HFFc6 (cell line): ENCODE measurements at regions not wholly inside any gene's neighbourhood (a gene's known extent, or its start where the extent isn't known, plus 50 kb on each side); places are given as distances from the start of the nearest gene placed in this dataset.

ENCODE experiments used
- DNase-seq: peaks from one replicate; pipeline ENCODE4 v3.0.0-alpha.2; 2018
- H3K27ac Mint-ChIP-seq: 2 replicates; pipeline ENCODE4 v1.8.0; 2020; ENCODE audit warnings: mild to moderate bottlenecking, mixed read lengths
- H3K27me3 Mint-ChIP-seq: 2 replicates; pipeline ENCODE4 v1.8.0; 2021; ENCODE audit warnings: mild to moderate bottlenecking, moderate library complexity, mixed read lengths; ENCODE audit not compliant: insufficient read depth
- H3K36me3 Mint-ChIP-seq: 2 replicates; pipeline ENCODE4 v1.8.0; 2021; ENCODE audit warnings: low read depth, mixed read lengths
- H3K4me1 Mint-ChIP-seq: 2 replicates; pipeline ENCODE4 v1.8.0; 2020; ENCODE audit warnings: low read depth, mixed read lengths
- H3K4me3 Mint-ChIP-seq: 2 replicates; pipeline ENCODE4 v1.8.0; 2020; ENCODE audit warnings: mild to moderate bottlenecking, moderate library complexity, mixed read lengths
- H3K9me3 Mint-ChIP-seq: 2 replicates; pipeline ENCODE4 v1.8.0; 2020; ENCODE audit warnings: mild to moderate bottlenecking, mixed read lengths
- CTCF ChIP-seq: fragments of 200-600 bp; sonication (generic); IDR thresholded peaks from 2 replicates; pipeline ENCODE4 v1.5.0; 2021; ENCODE audit warnings: antibody characterized with exemption, mild to moderate bottlenecking

GRCh38 chr2:235378246-235378645 lies 115.6 kb upstream of the AGAP1 start:
- Mint-ChIP-seq H3K27me3 (peaks cover 8% of the 10 kb centered on the region), H3K9me3 (peaks cover 15% of the 10 kb centered on the region), H3K27ac (no peak overlapping the region), H3K4me1 (no peaks in the 10 kb centered on the region), H3K36me3 (no peaks in the 10 kb centered on the region; the same call in 1 of the 2 replicates), H3K4me3 (no peak overlapping the region)
- no peak for DNase-seq
- TF ChIP-seq CTCF, result no peak

- no peak for TF ChIP-seq CTCF
- DNase-seq, result no peak
- Mint-ChIP-seq H3K4me1 (no peaks in the 10 kb centered on the region), H3K27me3 (peaks cover 10% of the 10 kb centered on the region), H3K27ac (no peak overlapping the region), H3K36me3 (no peaks in the 10 kb centered on the region; the same call in 1 of the 2 replicates), H3K4me3 (no peak overlapping the region), H3K9me3 (peaks cover 20% of the 10 kb centered on the region)
These were observed 114.9 kb upstream of the AGAP1 start for GRCh38 chr2:235378944-235379343.

GRCh38 chr2:235381261-235381912 lies 112.5 kb upstream of the AGAP1 start:
- Mint-ChIP-seq H3K4me3 (no peak overlapping the region), H3K4me1 (no peaks in the 10 kb centered on the region), H3K27me3 (peaks cover 6% of the 10 kb centered on the region), H3K36me3 (no peaks in the 10 kb centered on the region), H3K9me3 (peaks cover 18% of the 10 kb centered on the region), H3K27ac (no peak overlapping the region)
- no peak for TF ChIP-seq CTCF
- no peak for DNase-seq

GRCh38 chr2:235382179-235382578 lies 111.7 kb upstream of the AGAP1 start:
- H3K4me3 Mint-ChIP-seq, result no peak overlapping the region
- no peaks in the 10 kb centered on the region for H3K36me3 Mint-ChIP-seq
- no peak overlapping the region for H3K27ac Mint-ChIP-seq
- TF ChIP-seq CTCF, result no peak
- no peaks in the 10 kb centered on the region for H3K4me1 Mint-ChIP-seq
- H3K27me3 Mint-ChIP-seq, result peaks cover 5% of the 10 kb centered on the region
- H3K9me3 Mint-ChIP-seq, result peaks cover 18% of the 10 kb centered on the region
- no peak for DNase-seq

GRCh38 chr2:235382601-235383000 lies 111.2 kb upstream of the AGAP1 start:
- H3K36me3 Mint-ChIP-seq, result no peaks in the 10 kb centered on the region
- H3K27ac Mint-ChIP-seq, result no peak overlapping the region

More at GRCh38 chr2:235382601-235383000, 111.2 kb upstream of the AGAP1 start:
- H3K4me1 Mint-ChIP-seq, result no peaks in the 10 kb centered on the region
- TF ChIP-seq CTCF, result no peak
- peaks cover 7% of the 10 kb centered on the region for H3K27me3 Mint-ChIP-seq
- no peak overlapping the region for H3K4me3 Mint-ChIP-seq
- no peak for DNase-seq
- peaks cover 18% of the 10 kb centered on the region for H3K9me3 Mint-ChIP-seq
